GM23338 (cell line): ENCODE measurements at regions not wholly inside any gene's neighbourhood (a gene's known extent, or its start where the extent isn't known, plus 50 kb on each side); places are given as distances from the start of the nearest gene placed in this dataset.

Source experiments
- ATAC-seq: fragments of 200-7000 bp; cut with Tn5 transposase; 3 replicates; pipeline ENCODE4 v1.9.1; 2020
- DNase-seq: peaks from one replicate; pipeline ENCODE4 v3.0.0-alpha.2; 2015; ENCODE audit warnings: low spot score
- H2AFZ ChIP-seq: fragments of 200-600 bp; sonication (generic); 2 replicates; pipeline ENCODE4 v1.8.0; 2016; ENCODE audit warnings: antibody characterized with exemption, mild to moderate bottlenecking, moderate library complexity
- H3F3A ChIP-seq: fragments of 200-600 bp; sonication (generic); replicated peaks from 2 replicates; pipeline ENCODE4 v1.8.0; 2017; ENCODE audit warnings: antibody characterized with exemption, mixed run types, low read depth
- H3K27ac ChIP-seq: fragments of 200-600 bp; sonication (generic); 2 replicates; pipeline ENCODE4 v1.6.1; 2016; ENCODE audit warnings: low read depth
- H3K27me3 ChIP-seq: fragments of 200-600 bp; sonication (generic); 2 replicates; pipeline ENCODE4 v1.8.0; 2016; ENCODE audit warnings: mild to moderate bottlenecking, mixed run types, moderate library complexity; ENCODE audit not compliant: insufficient read depth
- H3K36me3 ChIP-seq: fragments of 200-600 bp; sonication (generic); 2 replicates; pipeline ENCODE4 v1.8.0; 2016; ENCODE audit warnings: mild to moderate bottlenecking; ENCODE audit not compliant: insufficient read depth
- H3K4me1 ChIP-seq: fragments of 200-600 bp; sonication (generic); 2 replicates; pipeline ENCODE4 v1.8.0; 2016; ENCODE audit warnings: mild to moderate bottlenecking, moderate library complexity; ENCODE audit not compliant: insufficient read depth
- H3K4me2 ChIP-seq: fragments of 200-600 bp; sonication (generic); 2 replicates; pipeline ENCODE4 v1.7.1; 2017; ENCODE audit warnings: mixed run types
- H3K4me3 ChIP-seq: fragments of 200-600 bp; sonication (generic); 2 replicates; pipeline ENCODE4 v1.6.1; 2016; ENCODE audit warnings: mixed run types
- H3K79me2 ChIP-seq: fragments of 200-600 bp; sonication (generic); replicated peaks from 2 replicates; pipeline ENCODE4 v1.8.0; 2017; ENCODE audit warnings: mild to moderate bottlenecking; ENCODE audit not compliant: insufficient read depth
- H3K9me2 ChIP-seq: fragments of 200-600 bp; sonication (generic); 2 replicates; pipeline ENCODE4 v1.8.0; 2017; ENCODE audit not compliant: insufficient read depth
- H4K20me1 ChIP-seq: fragments of 200-600 bp; sonication (generic); replicated peaks from 2 replicates; pipeline ENCODE4 v1.8.0; 2017; ENCODE audit warnings: mild to moderate bottlenecking; ENCODE audit not compliant: insufficient read depth
- H3K27ac Mint-ChIP-seq: 2 replicates; pipeline ENCODE4 v1.8.0; 2020; ENCODE audit warnings: inconsistent platforms, mild to moderate bottlenecking, moderate library complexity, mixed read lengths
- H3K27me3 Mint-ChIP-seq: 3 replicates; pipeline ENCODE4 v1.8.0; 2022; ENCODE audit warnings: low read depth, mild to moderate bottlenecking, moderate library complexity, mixed read lengths, inconsistent platforms; ENCODE audit not compliant: insufficient read depth, poor library complexity
- H3K36me3 Mint-ChIP-seq: 3 replicates; pipeline ENCODE4 v1.8.0; 2021; ENCODE audit warnings: low read depth, mild to moderate bottlenecking, inconsistent platforms, moderate library complexity, mixed read lengths
- H3K4me1 Mint-ChIP-seq: 3 replicates; pipeline ENCODE4 v1.8.0; 2020; ENCODE audit warnings: mild to moderate bottlenecking, inconsistent platforms, mixed read lengths
- H3K4me3 Mint-ChIP-seq: 3 replicates; pipeline ENCODE4 v1.8.0; 2021; ENCODE audit warnings: moderate library complexity, mild to moderate bottlenecking, inconsistent platforms, mixed read lengths
- H3K9me3 Mint-ChIP-seq: 3 replicates; pipeline ENCODE4 v1.8.0; 2020; ENCODE audit warnings: moderate library complexity, mild to moderate bottlenecking, inconsistent platforms, mixed read lengths
- CREB1 ChIP-seq: fragments of 250-450 bp; sonication (Bioruptor Pico); IDR thresholded peaks from 2 replicates; pipeline ENCODE4 v1.5.0; 2020; ENCODE audit warnings: low read depth, mild to moderate bottlenecking, moderate library complexity
- EZH2 ChIP-seq: fragments of 200-600 bp; sonication (generic); IDR thresholded peaks from one replicate; pipeline ENCODE4 v1.8.0; 2017; ENCODE audit warnings: antibody characterized with exemption, mild to moderate bottlenecking, low read depth; ENCODE audit not compliant: unreplicated experiment
- EZH2phosphoT487 ChIP-seq: fragments of 200-600 bp; sonication (generic); IDR thresholded peaks from one replicate; pipeline ENCODE4 v1.8.1; 2018; ENCODE audit warnings: antibody characterized with exemption; ENCODE audit not compliant: unreplicated experiment
- JUNB ChIP-seq: IDR thresholded peaks from one replicate; pipeline ENCODE4 v1.6.1; 2016; ENCODE audit warnings: antibody characterized with exemption; ENCODE audit not compliant: unreplicated experiment
- NANOG ChIP-seq: IDR thresholded peaks from 2 replicates; pipeline ENCODE4 v1.6.1; 2016; ENCODE audit warnings: antibody characterized with exemption, borderline replicate concordance
- POLR2AphosphoS5 ChIP-seq: IDR thresholded peaks from 2 replicates; pipeline ENCODE4 v1.6.1; 2016; ENCODE audit warnings: antibody characterized with exemption, low read depth
- REST ChIP-seq: IDR thresholded peaks from one replicate; pipeline ENCODE4 v1.6.1; 2018; ENCODE audit warnings: antibody characterized with exemption; ENCODE audit not compliant: unreplicated experiment
- STAT1 ChIP-seq: IDR thresholded peaks from one replicate; pipeline ENCODE4 v1.6.1; 2016; ENCODE audit warnings: antibody characterized with exemption; ENCODE audit not compliant: unreplicated experiment
- ZNF114 ChIP-seq: fragments of 250-450 bp; sonication (Bioruptor Pico); IDR thresholded peaks from 2 replicates; pipeline ENCODE4 v1.5.0; 2020; ENCODE audit warnings: mild to moderate bottlenecking, moderate library complexity
- ZNF462 ChIP-seq: fragments of 250-450 bp; sonication (Bioruptor Pico); IDR thresholded peaks from 2 replicates; pipeline ENCODE4 v1.5.0; 2020; ENCODE audit warnings: mild to moderate bottlenecking, moderate library complexity

GRCh38 chr12:25780771-25781170, 177.7 kb upstream of the RASSF8 start (continued):
- TF ChIP-seq ZNF462 (CRISPR knock-in tag) = no peak
- no peak for TF ChIP-seq JUNB
- no peak for TF ChIP-seq POLR2AphosphoS5
- no peak for TF ChIP-seq CREB1 (CRISPR knock-in tag)
- TF ChIP-seq EZH2phosphoT487 = no peak
- no peak for TF ChIP-seq STAT1
- TF ChIP-seq EZH2 = no peak
- TF ChIP-seq NANOG = no peak
- no peak for TF ChIP-seq ZNF114 (CRISPR knock-in tag)

- H3K4me1 Mint-ChIP-seq = peaks cover 7% of the 10 kb centered on the region
- no peak overlapping the region; the same call in 1 of the 2 replicates for H3K27ac Mint-ChIP-seq
- no peaks in the 10 kb centered on the region for H3K4me1 ChIP-seq
- DNase-seq (no peak), ATAC-seq (no peak)
- no peaks in the 10 kb centered on the region for H3F3A ChIP-seq
- H3K79me2 ChIP-seq = no peaks in the 10 kb centered on the region
- no peaks in the 10 kb centered on the region for H3K9me3 Mint-ChIP-seq
- H3K27me3 ChIP-seq = no peaks in the 10 kb centered on the region
- no peak overlapping the region for H3K4me3 Mint-ChIP-seq
- H2AFZ ChIP-seq = no peak overlapping the region; the same call in 1 of the 2 replicates
- no peak overlapping the region for H3K4me3 ChIP-seq
- no peak overlapping the region for H3K27ac ChIP-seq
- H3K9me2 ChIP-seq = no peaks in the 10 kb centered on the region
- H3K4me2 ChIP-seq = no peak overlapping the region
- H3K27me3 Mint-ChIP-seq = no peaks in the 10 kb centered on the region
- H3K36me3 Mint-ChIP-seq = no peaks in the 10 kb centered on the region
- H3K36me3 ChIP-seq = no peaks in the 10 kb centered on the region
- H4K20me1 ChIP-seq = no peaks in the 10 kb centered on the region
- TF ChIP-seq CREB1 (CRISPR knock-in tag) (no peak), NANOG (no peak), REST (no peak)
Measured at GRCh38 chr12:25781232-25781631, 177.2 kb upstream of the RASSF8 start.
